Neural cell (in vitro differentiated cells): ENCODE measurements at regions not wholly inside any gene's neighbourhood (a gene's known extent, or its start where the extent isn't known, plus 50 kb on each side); places are given as distances from the start of the nearest gene placed in this dataset.

Experiments
- H2AFZ ChIP-seq: fragments of 200-600, 300-800 bp; sonication (generic), shearing (Covaris generic); 2 replicates; pipeline ENCODE4 v1.6.0; 2014; ENCODE audit warnings: low read depth, mild to moderate bottlenecking, antibody characterized with exemption, low read length, moderate library complexity
- H3F3A ChIP-seq: fragments of 200-600 bp; shearing (Covaris generic); 2 replicates; pipeline ENCODE4 v1.6.1; 2016; ENCODE audit warnings: mild to moderate bottlenecking, moderate library complexity, mixed read lengths, antibody characterized with exemption, low read length; ENCODE audit not compliant: insufficient read depth, poor library complexity, severe bottlenecking
- H3K27ac ChIP-seq: fragments of 200-600, 300-800 bp; sonication (generic), shearing (Covaris generic); 2 replicates; pipeline ENCODE4 v1.5.1; 2014; ENCODE audit warnings: mild to moderate bottlenecking, low read length, moderate library complexity
- H3K27me3 ChIP-seq: fragments of 300-800, 200-600 bp; sonication (generic), shearing (Covaris generic); 2 replicates; pipeline ENCODE4 v1.6.0; 2014; ENCODE audit warnings: mild to moderate bottlenecking, low read depth, low read length, moderate library complexity; ENCODE audit not compliant: insufficient read depth
- H3K36me3 ChIP-seq: fragments of 300-800, 200-600 bp; sonication (generic), shearing (Covaris generic); 2 replicates; pipeline ENCODE4 v1.5.1; 2014; ENCODE audit warnings: mild to moderate bottlenecking, antibody characterized with exemption, low read length, moderate library complexity; ENCODE audit not compliant: insufficient read depth
- H3K4me2 ChIP-seq: fragments of 300-800, 200-600 bp; sonication (generic), shearing (Covaris generic); 2 replicates; pipeline ENCODE4 v1.6.0; 2014; ENCODE audit warnings: mild to moderate bottlenecking, low read length
- H3K4me3 ChIP-seq: fragments of 300-800, 200-600 bp; sonication (generic), shearing (Covaris generic); 2 replicates; pipeline ENCODE4 v1.5.1; 2014; ENCODE audit warnings: mild to moderate bottlenecking, low read length, moderate library complexity
- H3K79me2 ChIP-seq: fragments of 200-600 bp; shearing (Covaris generic); replicated peaks from 2 replicates; pipeline ENCODE4 v1.6.0; 2014; ENCODE audit warnings: mild to moderate bottlenecking, low read length, moderate library complexity; ENCODE audit not compliant: insufficient read depth
- H3K9ac ChIP-seq: fragments of 300-800, 200-600 bp; sonication (generic), shearing (Covaris generic); 2 replicates; pipeline ENCODE4 v1.6.1; 2016; ENCODE audit warnings: mild to moderate bottlenecking, low read length, mixed read lengths
- H3K9me2 ChIP-seq: fragments of 200-600 bp; shearing (Covaris generic); 2 replicates; pipeline ENCODE4 v1.6.1; 2016; ENCODE audit warnings: mild to moderate bottlenecking, low read length, mixed read lengths; ENCODE audit not compliant: insufficient read depth
- H3K9me3 ChIP-seq: fragments of 200-600, 300-800 bp; sonication (generic), shearing (Covaris generic); 2 replicates; pipeline ENCODE4 v1.6.1; 2016; ENCODE audit warnings: mild to moderate bottlenecking, mixed run types, low read length, moderate library complexity, mixed read lengths
- H4K20me1 ChIP-seq: fragments of 200-600 bp; shearing (Covaris generic); 2 replicates; pipeline ENCODE4 v1.6.1; 2016; ENCODE audit warnings: mild to moderate bottlenecking, mixed run types; ENCODE audit not compliant: insufficient read depth
- CTCF ChIP-seq: fragments of 450-650 bp; IDR thresholded peaks from 2 replicates; pipeline ENCODE4 v1.5.1; 2014; ENCODE audit warnings: antibody characterized with exemption, mild to moderate bottlenecking, moderate library complexity; ENCODE audit not compliant: poor library complexity, severe bottlenecking
- EP300 ChIP-seq: fragments of 450-650 bp; conservative IDR thresholded peaks from 2 replicates; pipeline ENCODE4 v1.6.1; 2014; ENCODE audit warnings: antibody characterized with exemption, mild to moderate bottlenecking, moderate library complexity; ENCODE audit not compliant: poor library complexity, severe bottlenecking
- EZH2 ChIP-seq: fragments of 200-600, 300-800 bp; shearing (Covaris generic), sonication (generic); IDR thresholded peaks from 2 replicates; pipeline ENCODE4 v1.6.1; 2014; ENCODE audit warnings: antibody characterized with exemption, low read length, borderline replicate concordance, mild to moderate bottlenecking; ENCODE audit not compliant: insufficient read depth, poor library complexity, severe bottlenecking
- MXI1 ChIP-seq: fragments of 450-650 bp; conservative IDR thresholded peaks from 2 replicates; pipeline ENCODE4 v1.6.1; 2014; ENCODE audit warnings: antibody characterized with exemption, mild to moderate bottlenecking; ENCODE audit not compliant: poor library complexity, severe bottlenecking
- POLR2AphosphoS5 ChIP-seq: IDR thresholded peaks from 2 replicates; pipeline ENCODE4 v1.6.1; 2012
- RAD21 ChIP-seq: fragments of 450-650 bp; conservative IDR thresholded peaks from 2 replicates; pipeline ENCODE4 v1.6.1; 2014; ENCODE audit warnings: antibody characterized with exemption, mild to moderate bottlenecking, moderate library complexity
- REST ChIP-seq: IDR thresholded peaks from 2 replicates; pipeline ENCODE4 v1.6.1; 2012; ENCODE audit warnings: borderline replicate concordance
- SMC3 ChIP-seq: fragments of 450-650 bp; conservative IDR thresholded peaks from 2 replicates; pipeline ENCODE4 v1.6.1; 2014; ENCODE audit warnings: antibody characterized with exemption, mild to moderate bottlenecking, moderate library complexity; ENCODE audit not compliant: poor library complexity
- TAF1 ChIP-seq: IDR thresholded peaks from 2 replicates; pipeline ENCODE4 v1.6.1; 2012; ENCODE audit warnings: low read depth

- Histone ChIP-seq H3K9me2 (no peaks in the 10 kb centered on the region), H3K9me3 (no peaks in the 10 kb centered on the region), H2AFZ (no peak overlapping the region), H3K36me3 (no peaks in the 10 kb centered on the region), H3K27me3 (no peaks in the 10 kb centered on the region), H3K4me3 (no peak overlapping the region), H3F3A (no peaks in the 10 kb centered on the region), H3K27ac (no peak overlapping the region), H3K79me2 (no peaks in the 10 kb centered on the region), H3K9ac (no peak overlapping the region), H3K4me2 (no peak overlapping the region), H4K20me1 (no peaks in the 10 kb centered on the region)
- TF ChIP-seq CTCF (no peak), SMC3 (no peak), REST (no peak)
Measured at GRCh38 chr11:86182976-86183584, 61.5 kb upstream of the EED start.

- no peaks in the 10 kb centered on the region for H3K9me3 ChIP-seq
- H2AFZ ChIP-seq: no peak overlapping the region
- no peak overlapping the region for H3K27ac ChIP-seq
- H3K27me3 ChIP-seq: no peaks in the 10 kb centered on the region
- H3K4me3 ChIP-seq: no peak overlapping the region
- no peaks in the 10 kb centered on the region for H3K79me2 ChIP-seq
- H4K20me1 ChIP-seq: no peaks in the 10 kb centered on the region
- no peaks in the 10 kb centered on the region for H3F3A ChIP-seq
- TF ChIP-seq TAF1: no peak
- no peak for TF ChIP-seq SMC3
- no peak for TF ChIP-seq MXI1
- no peak for TF ChIP-seq EZH2
- no peak for TF ChIP-seq RAD21
- no peak for TF ChIP-seq EP300
- TF ChIP-seq POLR2AphosphoS5: no peak
- TF ChIP-seq REST: no peak
- no peak for TF ChIP-seq CTCF
- H3K4me2 ChIP-seq: no peak overlapping the region
- no peaks in the 10 kb centered on the region for H3K9me2 ChIP-seq
- H3K36me3 ChIP-seq: no peaks in the 10 kb centered on the region
- H3K9ac ChIP-seq: no peak overlapping the region
Measured at GRCh38 chr11:86181379-86181778, 63.2 kb upstream of the EED start.
